OCI-LY1 (cell line): ENCODE measurements at regions not wholly inside any gene's neighbourhood (a gene's known extent, or its start where the extent isn't known, plus 50 kb on each side); places are given as distances from the start of the nearest gene placed in this dataset.

ENCODE experiments used
- H2AFZ ChIP-seq: fragments of 200-600 bp; sonication (generic), shearing (Covaris generic); 2 replicates; pipeline ENCODE4 v1.6.0; 2014; ENCODE audit warnings: antibody characterized with exemption, mild to moderate bottlenecking, low read length
- H3F3A ChIP-seq: fragments of 200-600 bp; sonication (generic), shearing (Covaris generic); 2 replicates; pipeline ENCODE4 v1.6.0; 2014; ENCODE audit warnings: mild to moderate bottlenecking, antibody characterized with exemption, low read length, moderate library complexity; ENCODE audit not compliant: insufficient read depth
- H3K27ac ChIP-seq: fragments of 200-600 bp; sonication (generic); 2 replicates; pipeline ENCODE4 v1.5.1; 2014; ENCODE audit warnings: low read length, mixed run types, mild to moderate bottlenecking, low read depth; ENCODE audit not compliant: poor library complexity, severe bottlenecking
- H3K27me3 ChIP-seq: fragments of 200-600 bp; sonication (generic); 2 replicates; pipeline ENCODE4 v1.6.0; 2014; ENCODE audit warnings: antibody characterized with exemption, mild to moderate bottlenecking, low read length, moderate library complexity; ENCODE audit not compliant: insufficient read depth
- H3K36me3 ChIP-seq: fragments of 200-600 bp; sonication (generic); 2 replicates; pipeline ENCODE4 v1.6.1; 2014; ENCODE audit warnings: mild to moderate bottlenecking, antibody characterized with exemption, low read length, moderate library complexity, mixed read lengths; ENCODE audit not compliant: insufficient read depth
- H3K4me1 ChIP-seq: fragments of 200-600 bp; sonication (generic); 2 replicates; pipeline ENCODE4 v1.5.1; 2014; ENCODE audit warnings: mild to moderate bottlenecking, low read length, moderate library complexity; ENCODE audit not compliant: insufficient read depth, severe bottlenecking
- H3K4me2 ChIP-seq: fragments of 200-600 bp; sonication (generic), shearing (Covaris generic); 2 replicates; pipeline ENCODE4 v1.6.1; 2014; ENCODE audit warnings: low read length
- H3K4me3 ChIP-seq: fragments of 200-600 bp; sonication (generic); 2 replicates; pipeline ENCODE4 v1.5.1; 2014; ENCODE audit warnings: low read length, low read depth, mild to moderate bottlenecking, mixed read lengths; ENCODE audit not compliant: poor library complexity, severe bottlenecking
- H3K79me2 ChIP-seq: fragments of 200-600 bp; shearing (Covaris generic); 2 replicates; pipeline ENCODE4 v1.6.1; 2016; ENCODE audit warnings: mixed run types, low read length, mixed read lengths; ENCODE audit not compliant: insufficient read depth
- H3K9ac ChIP-seq: fragments of 200-600 bp; sonication (generic), shearing (Covaris generic); 2 replicates; pipeline ENCODE4 v1.6.1; 2014; ENCODE audit warnings: mild to moderate bottlenecking, low read length, mixed read lengths
- H3K9me2 ChIP-seq: fragments of 200-600 bp; sonication (generic), shearing (Covaris generic); 2 replicates; pipeline ENCODE4 v1.6.1; 2014; ENCODE audit warnings: low read depth, mild to moderate bottlenecking, low read length, mixed read lengths
- H3K9me3 ChIP-seq: fragments of 200-600 bp; shearing (Covaris generic); 2 replicates; pipeline ENCODE4 v1.6.1; 2014; ENCODE audit warnings: low read length, mixed read lengths
- H4K20me1 ChIP-seq: fragments of 200-600 bp; sonication (generic), shearing (Covaris generic); 2 replicates; pipeline ENCODE4 v1.6.0; 2016; ENCODE audit warnings: mild to moderate bottlenecking, low read length; ENCODE audit not compliant: insufficient read depth
- CTCF ChIP-seq: fragments of 200-600 bp; sonication (generic), shearing (Covaris generic); IDR thresholded peaks from 2 replicates; pipeline ENCODE4 v1.5.1; 2017; ENCODE audit warnings: mild to moderate bottlenecking, antibody characterized with exemption, low read length, moderate library complexity, mixed read lengths
- EZH2 ChIP-seq: fragments of 200-600 bp; sonication (generic), shearing (Covaris generic); IDR thresholded peaks from 2 replicates; pipeline ENCODE4 v1.8.0; 2017; ENCODE audit warnings: borderline replicate concordance, mixed run types, mild to moderate bottlenecking, antibody characterized with exemption, low read length, moderate library complexity, mixed read lengths

GRCh38 chr9:21558615-21559401 is 76.7 kb upstream of the IFNE start:
- Histone ChIP-seq H3K9ac (no peak overlapping the region), H3K9me2 (no peaks in the 10 kb centered on the region), H3K36me3 (no peaks in the 10 kb centered on the region), H2AFZ (no peak overlapping the region), H3K79me2 (no peaks in the 10 kb centered on the region), H4K20me1 (no peaks in the 10 kb centered on the region), H3F3A (no peaks in the 10 kb centered on the region), H3K4me1 (no peaks in the 10 kb centered on the region), H3K27ac (no peak overlapping the region), H3K9me3 (no peaks in the 10 kb centered on the region), H3K4me2 (no peak overlapping the region), H3K4me3 (no peak overlapping the region), H3K27me3 (no peaks in the 10 kb centered on the region)
- TF ChIP-seq CTCF (no peak), EZH2 (no peak)

DNA sequence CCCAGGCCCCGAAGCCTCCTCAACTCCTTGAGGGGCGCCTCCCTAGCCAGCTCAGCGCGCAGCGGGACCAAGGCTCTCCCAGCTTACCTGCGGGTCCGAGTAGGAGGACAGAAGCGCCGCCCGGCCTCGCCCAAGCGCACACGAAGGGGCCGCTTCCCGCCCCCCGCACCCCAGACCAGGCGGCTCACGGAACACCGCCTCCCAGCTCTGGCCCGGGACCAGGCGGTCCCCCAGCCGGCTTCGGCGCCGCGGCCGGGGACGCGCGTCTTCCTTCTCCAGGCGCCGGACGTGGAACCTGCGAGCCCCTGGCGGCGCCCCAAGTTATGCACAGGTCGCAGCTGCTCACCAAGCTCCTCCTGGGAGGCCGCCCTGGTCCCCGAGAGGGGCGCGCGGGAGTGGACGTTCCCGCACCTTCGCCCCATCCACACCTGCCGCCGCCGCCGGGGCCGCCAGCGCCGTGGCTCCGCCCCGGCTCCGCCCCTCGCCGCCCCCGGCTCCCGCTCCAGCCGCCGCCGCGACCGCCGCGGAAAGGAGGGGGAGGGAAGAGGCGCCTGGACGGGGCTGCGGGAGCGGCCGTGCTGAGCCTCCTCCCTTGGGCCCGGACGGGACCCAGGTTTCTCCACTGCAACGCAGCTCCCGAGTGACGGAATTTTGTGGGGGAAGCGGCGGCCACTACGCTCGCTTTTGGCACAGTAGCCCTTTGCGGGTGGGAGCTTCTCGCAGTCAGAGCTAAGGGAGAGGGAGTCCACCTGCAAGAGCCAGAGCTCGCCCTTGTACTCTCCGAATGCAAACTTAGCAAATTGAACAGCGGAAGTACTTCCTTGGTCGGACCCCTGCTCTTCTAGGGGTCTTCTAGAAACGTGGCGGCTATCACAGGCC is 77.5 kb upstream of the IFNE start:
- Histone ChIP-seq H3K4me2 (no peak overlapping the region), H4K20me1 (no peaks in the 10 kb centered on the region), H3K9me3 (no peaks in the 10 kb centered on the region), H3K27ac (no peak overlapping the region), H3K36me3 (no peaks in the 10 kb centered on the region), H3K79me2 (no peaks in the 10 kb centered on the region), H3K4me3 (no peak overlapping the region), H2AFZ (no peak overlapping the region), H3K9ac (no peak overlapping the region), H3K4me1 (no peaks in the 10 kb centered on the region), H3F3A (no peaks in the 10 kb centered on the region), H3K9me2 (no peaks in the 10 kb centered on the region), H3K27me3 (no peaks in the 10 kb centered on the region)
- TF ChIP-seq EZH2 (no peak), CTCF (no peak)

GRCh38 chr9:21560281-21560745 is 78.2 kb upstream of the IFNE start:
- Histone ChIP-seq H3K4me2 (no peak overlapping the region), H3K79me2 (no peaks in the 10 kb centered on the region), H4K20me1 (no peaks in the 10 kb centered on the region), H3F3A (no peaks in the 10 kb centered on the region), H3K36me3 (no peaks in the 10 kb centered on the region), H3K4me1 (no peaks in the 10 kb centered on the region), H3K9ac (no peak overlapping the region), H3K9me2 (no peaks in the 10 kb centered on the region), H3K27ac (no peak overlapping the region), H3K4me3 (no peak overlapping the region), H3K27me3 (no peaks in the 10 kb centered on the region), H3K9me3 (no peaks in the 10 kb centered on the region), H2AFZ (no peak overlapping the region)
- TF ChIP-seq CTCF = no peak
- TF ChIP-seq EZH2 = no peak
